HEK293 (cell line): ENCODE measurements at regions not wholly inside any gene's neighbourhood (a gene's known extent, or its start where the extent isn't known, plus 50 kb on each side); places are given as distances from the start of the nearest gene placed in this dataset.

Experiments
- CTCF ChIA-PET: fragments of 350-600 bp; formaldehyde crosslinking; extraction: SDS; loops from one replicate; lab custom pipeline; 2021; ENCODE audit warnings: antibody characterized with exemption; lab: Yijun Ruan, JAX
- POLR2A ChIA-PET: fragments of 300-600 bp; formaldehyde crosslinking; extraction: SDS; loops from one replicate; lab custom pipeline; 2020; ENCODE audit warnings: antibody characterized with exemption, inconsistent platforms; lab: Yijun Ruan, JAX
- H3K27ac ChIP-seq: fragments of 200-500 bp; sonication (Bioruptor generic); 2 replicates; pipeline ENCODE4 v1.5.1; 2014; ENCODE audit warnings: low read depth, low read length, control low read depth, inconsistent platforms; ENCODE audit errors: extremely low read depth
- H3K36me3 ChIP-seq, 2 experiments: fragments of 200-500 bp in 1 of 2; sonication (Bioruptor generic) in 1 of 2; 1 replicate in 1 of 2; 2 replicates in 1 of 2; pipeline ENCODE4 v1.5.1; 2014 to 2017; ENCODE audit warnings: inconsistent platforms in 2 of 2, low read length in 2 of 2; ENCODE audit not compliant: control insufficient read depth in 2 of 2, insufficient read depth in 1 of 2
- H3K4me1 ChIP-seq: fragments of 200-500 bp; sonication (Bioruptor generic); 2 replicates; pipeline ENCODE4 v1.5.1; 2014; ENCODE audit warnings: mild to moderate bottlenecking, low read length, inconsistent platforms; ENCODE audit not compliant: control insufficient read depth, insufficient read depth
- H3K4me3 ChIP-seq: 2 replicates; pipeline ENCODE4 v1.5.1; 2011; ENCODE audit warnings: low read depth, mild to moderate bottlenecking, control low read depth, low read length, moderate library complexity
- H3K9me3 ChIP-seq: fragments of 200-500 bp; sonication (Bioruptor generic); 2 replicates; pipeline ENCODE4 v1.5.1; 2014; ENCODE audit warnings: low read depth, low read length, inconsistent platforms; ENCODE audit not compliant: control insufficient read depth, insufficient read depth
- BCL11B ChIP-seq: fragments of 450-650 bp; formaldehyde crosslinking; IDR thresholded peaks from 2 replicates; pipeline ENCODE4 v1.5.1; 2016; ENCODE audit warnings: low read depth, missing biosample characterization, missing genetic modification characterization
- GFI1B ChIP-seq: fragments of 450-650 bp; formaldehyde crosslinking; IDR thresholded peaks from 2 replicates; pipeline ENCODE4 v1.5.1; 2016; ENCODE audit warnings: missing biosample characterization, missing genetic modification characterization
- KLF16 ChIP-seq: fragments of 450-650 bp; formaldehyde crosslinking; IDR thresholded peaks from 2 replicates; pipeline ENCODE4 v1.5.1; 2017; ENCODE audit warnings: missing biosample characterization, missing genetic modification characterization
- PRDM4 ChIP-seq: fragments of 450-650 bp; formaldehyde crosslinking; IDR thresholded peaks from 2 replicates; pipeline ENCODE4 v1.5.1; 2017; ENCODE audit warnings: missing biosample characterization, missing genetic modification characterization
- REPIN1 ChIP-seq: fragments of 450-650 bp; formaldehyde crosslinking; IDR thresholded peaks from 2 replicates; pipeline ENCODE4 v1.5.1; 2017; ENCODE audit warnings: missing biosample characterization, missing genetic modification characterization, low read depth
- SCRT1 ChIP-seq: fragments of 450-650 bp; formaldehyde crosslinking; IDR thresholded peaks from 2 replicates; pipeline ENCODE4 v1.5.1; 2016; ENCODE audit warnings: missing biosample characterization, missing genetic modification characterization, borderline replicate concordance
- SETDB1 ChIP-seq: IDR thresholded peaks from one replicate; pipeline ENCODE4 v1.6.1; 2017; ENCODE audit warnings: mild to moderate bottlenecking, low read length, moderate library complexity, mixed read lengths; ENCODE audit not compliant: insufficient read length
- TRIM28 ChIP-seq: IDR thresholded peaks from 2 replicates; pipeline ENCODE4 v1.6.1; 2011; ENCODE audit warnings: low read length, control low read depth, borderline replicate concordance
- ZBTB10 ChIP-seq: fragments of 450-650 bp; formaldehyde crosslinking; IDR thresholded peaks from 2 replicates; pipeline ENCODE4 v1.5.1; 2016; ENCODE audit warnings: missing biosample characterization, missing genetic modification characterization
- ZBTB6 ChIP-seq: fragments of 450-650 bp; formaldehyde crosslinking; IDR thresholded peaks from 2 replicates; pipeline ENCODE4 v1.5.1; 2017; ENCODE audit warnings: missing biosample characterization, missing genetic modification characterization
- ZBTB8A ChIP-seq: fragments of 450-650 bp; formaldehyde crosslinking; IDR thresholded peaks from 2 replicates; pipeline ENCODE4 v1.5.1; 2016; ENCODE audit warnings: missing biosample characterization, missing genetic modification characterization
- ZIC2 ChIP-seq: fragments of 450-650 bp; formaldehyde crosslinking; IDR thresholded peaks from 2 replicates; pipeline ENCODE4 v1.5.1; 2016; ENCODE audit warnings: missing biosample characterization, missing genetic modification characterization
- ZNF23 ChIP-seq: fragments of 450-650 bp; formaldehyde crosslinking; IDR thresholded peaks from 2 replicates; pipeline ENCODE4 v1.5.1; 2016; ENCODE audit warnings: missing biosample characterization, missing genetic modification characterization, borderline replicate concordance
- ZNF521 ChIP-seq: fragments of 450-650 bp; formaldehyde crosslinking; IDR thresholded peaks from 2 replicates; pipeline ENCODE4 v1.5.1; 2017; ENCODE audit warnings: missing biosample characterization, mild to moderate bottlenecking, missing genetic modification characterization
- ZNF544 ChIP-seq: fragments of 450-650 bp; formaldehyde crosslinking; IDR thresholded peaks from 2 replicates; pipeline ENCODE4 v1.5.0; 2017; ENCODE audit warnings: missing biosample characterization, missing genetic modification characterization
- ZNF560 ChIP-seq: fragments of 450-650 bp; formaldehyde crosslinking; IDR thresholded peaks from 2 replicates; pipeline ENCODE4 v1.5.1; 2017; ENCODE audit warnings: missing biosample characterization, missing genetic modification characterization, borderline replicate concordance
- TF ChIP-seq, protein P1 (sequence below): fragments of 450-650 bp; formaldehyde crosslinking; IDR thresholded peaks from 2 replicates; pipeline ENCODE4 v1.5.1; 2016; ENCODE audit warnings: missing biosample characterization, missing genetic modification characterization
- TF ChIP-seq, protein P2 (sequence below): fragments of 450-650 bp; formaldehyde crosslinking; IDR thresholded peaks from 2 replicates; pipeline ENCODE4 v1.5.1; 2016; ENCODE audit warnings: missing biosample characterization, missing genetic modification characterization, borderline replicate concordance
- TF ChIP-seq, protein P3 (sequence below): fragments of 450-650 bp; formaldehyde crosslinking; IDR thresholded peaks from 2 replicates; pipeline ENCODE4 v1.5.1; 2016; ENCODE audit warnings: missing biosample characterization, missing genetic modification characterization
- TF ChIP-seq, protein P4 (sequence below): fragments of 450-650 bp; formaldehyde crosslinking; IDR thresholded peaks from 2 replicates; pipeline ENCODE4 v1.5.1; 2017; ENCODE audit warnings: missing biosample characterization, missing genetic modification characterization
- TF ChIP-seq, protein P5 (sequence below): fragments of 450-650 bp; formaldehyde crosslinking; IDR thresholded peaks from 2 replicates; pipeline ENCODE4 v1.5.1; 2016; ENCODE audit warnings: missing biosample characterization, missing genetic modification characterization, low read depth

GRCh38 chr17:12492450-12492849 lies 173.2 kb upstream of the MYOCD start (continued):
- TF ChIP-seq, protein P1, sequence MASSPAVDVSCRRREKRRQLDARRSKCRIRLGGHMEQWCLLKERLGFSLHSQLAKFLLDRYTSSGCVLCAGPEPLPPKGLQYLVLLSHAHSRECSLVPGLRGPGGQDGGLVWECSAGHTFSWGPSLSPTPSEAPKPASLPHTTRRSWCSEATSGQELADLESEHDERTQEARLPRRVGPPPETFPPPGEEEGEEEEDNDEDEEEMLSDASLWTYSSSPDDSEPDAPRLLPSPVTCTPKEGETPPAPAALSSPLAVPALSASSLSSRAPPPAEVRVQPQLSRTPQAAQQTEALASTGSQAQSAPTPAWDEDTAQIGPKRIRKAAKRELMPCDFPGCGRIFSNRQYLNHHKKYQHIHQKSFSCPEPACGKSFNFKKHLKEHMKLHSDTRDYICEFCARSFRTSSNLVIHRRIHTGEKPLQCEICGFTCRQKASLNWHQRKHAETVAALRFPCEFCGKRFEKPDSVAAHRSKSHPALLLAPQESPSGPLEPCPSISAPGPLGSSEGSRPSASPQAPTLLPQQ (tag by site-specific recombination): no peak
- TF ChIP-seq ZBTB8A (tag by site-specific recombination): no peak
- TF ChIP-seq, protein P2, sequence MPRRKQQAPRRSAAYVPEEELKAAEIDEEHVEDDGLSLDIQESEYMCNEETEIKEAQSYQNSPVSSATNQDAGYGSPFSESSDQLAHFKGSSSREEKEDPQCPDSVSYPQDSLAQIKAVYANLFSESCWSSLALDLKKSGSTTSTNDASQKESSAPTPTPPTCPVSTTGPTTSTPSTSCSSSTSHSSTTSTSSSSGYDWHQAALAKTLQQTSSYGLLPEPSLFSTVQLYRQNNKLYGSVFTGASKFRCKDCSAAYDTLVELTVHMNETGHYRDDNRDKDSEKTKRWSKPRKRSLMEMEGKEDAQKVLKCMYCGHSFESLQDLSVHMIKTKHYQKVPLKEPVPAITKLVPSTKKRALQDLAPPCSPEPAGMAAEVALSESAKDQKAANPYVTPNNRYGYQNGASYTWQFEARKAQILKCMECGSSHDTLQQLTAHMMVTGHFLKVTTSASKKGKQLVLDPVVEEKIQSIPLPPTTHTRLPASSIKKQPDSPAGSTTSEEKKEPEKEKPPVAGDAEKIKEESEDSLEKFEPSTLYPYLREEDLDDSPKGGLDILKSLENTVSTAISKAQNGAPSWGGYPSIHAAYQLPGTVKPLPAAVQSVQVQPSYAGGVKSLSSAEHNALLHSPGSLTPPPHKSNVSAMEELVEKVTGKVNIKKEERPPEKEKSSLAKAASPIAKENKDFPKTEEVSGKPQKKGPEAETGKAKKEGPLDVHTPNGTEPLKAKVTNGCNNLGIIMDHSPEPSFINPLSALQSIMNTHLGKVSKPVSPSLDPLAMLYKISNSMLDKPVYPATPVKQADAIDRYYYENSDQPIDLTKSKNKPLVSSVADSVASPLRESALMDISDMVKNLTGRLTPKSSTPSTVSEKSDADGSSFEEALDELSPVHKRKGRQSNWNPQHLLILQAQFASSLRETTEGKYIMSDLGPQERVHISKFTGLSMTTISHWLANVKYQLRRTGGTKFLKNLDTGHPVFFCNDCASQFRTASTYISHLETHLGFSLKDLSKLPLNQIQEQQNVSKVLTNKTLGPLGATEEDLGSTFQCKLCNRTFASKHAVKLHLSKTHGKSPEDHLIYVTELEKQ (tag by site-specific recombination): no peak
- TF ChIP-seq ZIC2: no peak
- no peak for TF ChIP-seq BCL11B
- TF ChIP-seq ZNF521: no peak
- no peak for TF ChIP-seq SETDB1
- no peak for TF ChIP-seq ZNF23 (tag by site-specific recombination)
- no peak for TF ChIP-seq ZNF560 (tag by site-specific recombination)
- TF ChIP-seq, all 188 proteins: peak for 0

DNA sequence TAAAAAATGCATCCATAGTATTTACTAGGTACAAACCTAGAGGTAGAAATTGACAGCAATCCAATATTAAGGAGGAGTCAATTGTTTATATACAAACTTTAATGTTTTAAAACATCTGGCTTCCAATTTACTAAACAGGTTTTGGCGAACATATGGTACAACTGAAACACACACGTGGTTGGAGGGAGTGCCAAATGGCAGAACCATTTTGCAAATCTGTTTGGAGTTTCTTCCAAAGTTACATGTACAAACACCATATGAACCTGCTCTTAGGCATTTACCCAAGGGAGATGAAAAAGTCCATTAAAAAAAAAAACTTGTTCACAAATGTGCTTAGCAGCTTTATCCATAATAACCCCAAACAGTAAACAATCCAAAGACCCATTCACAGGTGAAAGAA lies 159.8 kb upstream of the MYOCD start:
- ChIA-PET CTCF (interaction anchor here (0.7 kb wide), 1 partner anchor 20 kb away, joined by 6 read pairs; no protein-coding TSS in a partner anchor), POLR2A (interaction anchor here (0.6 kb wide), 1 partner anchor 189 kb away, joined by 5 read pairs; no protein-coding TSS in a partner anchor)
- no peak overlapping the region for H3K4me3 ChIP-seq
- H3K36me3 ChIP-seq: no peaks in the 10 kb centered on the region
- no peak overlapping the region for H3K27ac ChIP-seq
- H3K9me3 ChIP-seq: no peaks in the 10 kb centered on the region
- H3K4me1 ChIP-seq: no peaks in the 10 kb centered on the region
- TF ChIP-seq PRDM4 (tag by site-specific recombination) (no peak), TRIM28 (no peak), KLF16 (no peak), GFI1B (tag by site-specific recombination) (no peak), REPIN1 (tag by site-specific recombination) (no peak), SCRT1 (tag by site-specific recombination) (no peak), ZBTB10 (tag by site-specific recombination) (no peak), ZNF544 (tag by site-specific recombination) (no peak), ZBTB6 (tag by site-specific recombination) (no peak)
- TF ChIP-seq, protein P3, sequence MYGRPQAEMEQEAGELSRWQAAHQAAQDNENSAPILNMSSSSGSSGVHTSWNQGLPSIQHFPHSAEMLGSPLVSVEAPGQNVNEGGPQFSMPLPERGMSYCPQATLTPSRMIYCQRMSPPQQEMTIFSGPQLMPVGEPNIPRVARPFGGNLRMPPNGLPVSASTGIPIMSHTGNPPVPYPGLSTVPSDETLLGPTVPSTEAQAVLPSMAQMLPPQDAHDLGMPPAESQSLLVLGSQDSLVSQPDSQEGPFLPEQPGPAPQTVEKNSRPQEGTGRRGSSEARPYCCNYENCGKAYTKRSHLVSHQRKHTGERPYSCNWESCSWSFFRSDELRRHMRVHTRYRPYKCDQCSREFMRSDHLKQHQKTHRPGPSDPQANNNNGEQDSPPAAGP (tag by site-specific recombination): no peak
- TF ChIP-seq, protein P4, sequence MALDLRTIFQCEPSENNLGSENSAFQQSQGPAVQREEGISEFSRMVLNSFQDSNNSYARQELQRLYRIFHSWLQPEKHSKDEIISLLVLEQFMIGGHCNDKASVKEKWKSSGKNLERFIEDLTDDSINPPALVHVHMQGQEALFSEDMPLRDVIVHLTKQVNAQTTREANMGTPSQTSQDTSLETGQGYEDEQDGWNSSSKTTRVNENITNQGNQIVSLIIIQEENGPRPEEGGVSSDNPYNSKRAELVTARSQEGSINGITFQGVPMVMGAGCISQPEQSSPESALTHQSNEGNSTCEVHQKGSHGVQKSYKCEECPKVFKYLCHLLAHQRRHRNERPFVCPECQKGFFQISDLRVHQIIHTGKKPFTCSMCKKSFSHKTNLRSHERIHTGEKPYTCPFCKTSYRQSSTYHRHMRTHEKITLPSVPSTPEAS: no peak
- TF ChIP-seq, protein P5, sequence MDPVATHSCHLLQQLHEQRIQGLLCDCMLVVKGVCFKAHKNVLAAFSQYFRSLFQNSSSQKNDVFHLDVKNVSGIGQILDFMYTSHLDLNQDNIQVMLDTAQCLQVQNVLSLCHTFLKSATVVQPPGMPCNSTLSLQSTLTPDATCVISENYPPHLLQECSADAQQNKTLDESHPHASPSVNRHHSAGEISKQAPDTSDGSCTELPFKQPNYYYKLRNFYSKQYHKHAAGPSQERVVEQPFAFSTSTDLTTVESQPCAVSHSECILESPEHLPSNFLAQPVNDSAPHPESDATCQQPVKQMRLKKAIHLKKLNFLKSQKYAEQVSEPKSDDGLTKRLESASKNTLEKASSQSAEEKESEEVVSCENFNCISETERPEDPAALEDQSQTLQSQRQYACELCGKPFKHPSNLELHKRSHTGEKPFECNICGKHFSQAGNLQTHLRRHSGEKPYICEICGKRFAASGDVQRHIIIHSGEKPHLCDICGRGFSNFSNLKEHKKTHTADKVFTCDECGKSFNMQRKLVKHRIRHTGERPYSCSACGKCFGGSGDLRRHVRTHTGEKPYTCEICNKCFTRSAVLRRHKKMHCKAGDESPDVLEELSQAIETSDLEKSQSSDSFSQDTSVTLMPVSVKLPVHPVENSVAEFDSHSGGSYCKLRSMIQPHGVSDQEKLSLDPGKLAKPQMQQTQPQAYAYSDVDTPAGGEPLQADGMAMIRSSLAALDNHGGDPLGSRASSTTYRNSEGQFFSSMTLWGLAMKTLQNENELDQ (tag by site-specific recombination): no peak
